ENCODE measurements at regions not wholly inside any gene's neighbourhood (a gene's known extent, or its start where the extent isn't known, plus 50 kb on each side); places are given as distances from the start of the nearest gene placed in this dataset.
"Not testable (repeated sequence)": the region's sequence is repeated elsewhere in the genome, so short reads cannot be mapped to it uniquely, and the experiment has no call there.

DNA sequence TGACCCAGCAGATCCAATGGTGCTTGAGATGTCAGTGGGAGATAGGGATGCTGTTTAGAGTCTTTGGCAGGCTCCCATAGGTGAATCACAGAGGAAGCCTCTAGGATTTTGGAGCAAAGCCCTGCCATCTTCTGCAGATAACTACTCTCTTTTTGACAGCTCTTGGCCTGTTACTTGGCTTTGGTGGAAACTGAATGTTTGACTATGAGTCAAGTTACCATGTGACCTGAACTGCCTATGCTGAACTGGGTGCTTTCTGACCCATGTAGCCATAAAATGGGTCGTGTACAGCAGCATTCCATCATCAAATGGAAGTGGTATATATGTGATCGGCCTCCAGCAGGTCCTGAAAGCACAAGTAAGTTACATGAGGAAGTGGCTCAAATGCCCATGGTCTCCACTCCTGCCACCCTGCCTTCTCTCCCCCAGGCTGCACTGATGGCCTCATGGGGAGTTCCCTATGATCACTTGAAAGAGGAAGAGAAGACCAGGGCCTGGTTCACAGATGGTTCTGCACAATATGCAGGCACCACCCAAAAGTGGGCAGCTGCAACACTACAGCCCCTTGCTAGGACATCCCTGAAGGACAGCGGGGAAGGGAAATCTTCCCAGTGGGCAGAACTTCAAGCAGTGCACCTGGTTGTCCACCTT is 105.6 kb upstream of the ZC3H12A start:
- DNase-seq (ENCODE audit: low spot score): not testable (repeated sequence)

DNA sequence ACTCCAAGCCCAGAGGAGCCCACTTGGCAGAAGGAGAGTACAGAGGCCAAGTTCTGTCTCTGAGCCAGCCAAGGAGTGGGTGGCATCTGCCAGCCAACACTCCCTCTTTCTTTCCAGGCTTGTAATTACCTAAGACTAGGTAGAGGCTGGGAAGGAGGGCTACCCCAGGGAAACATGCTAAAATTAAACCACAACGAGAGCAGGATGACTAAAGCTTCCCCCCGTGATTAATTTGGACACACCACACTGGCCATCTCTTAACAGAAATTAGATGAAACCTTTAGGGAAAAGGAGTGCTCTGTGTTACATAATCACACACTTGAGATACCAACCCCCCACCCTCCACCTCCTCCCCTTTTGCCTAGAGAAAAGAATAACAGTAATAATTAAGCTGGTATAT is 102.1 kb upstream of the ZC3H12A start:
- DNase-seq (ENCODE audit: low spot score) (no peak), ATAC-seq (no peak)

More for the DNA sequence above, 105.6 kb upstream of the ZC3H12A start:
- not testable (repeated sequence) for ATAC-seq

DNA sequence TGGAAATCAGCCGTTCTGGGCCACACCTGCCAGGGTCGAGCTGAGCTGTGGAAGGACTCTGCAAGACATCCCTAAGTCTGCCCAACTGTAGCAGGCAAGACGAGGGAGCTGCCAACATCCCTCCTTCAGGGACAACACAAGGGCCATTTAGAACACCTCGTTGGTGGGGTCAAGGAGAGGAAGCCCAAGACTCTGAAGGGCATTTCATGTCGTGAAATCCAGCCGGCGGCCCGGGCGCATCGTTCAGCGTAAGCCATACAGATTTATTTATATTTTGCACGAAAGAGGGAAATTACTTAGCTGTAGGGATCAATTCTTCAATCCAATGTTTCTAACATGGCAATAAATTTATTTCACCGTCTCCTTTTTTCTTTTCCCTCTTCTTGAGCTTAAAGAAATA is 101.7 kb upstream of the ZC3H12A start:
- DNase-seq (ENCODE audit: low spot score) (no peak), ATAC-seq (no peak)

DNA sequence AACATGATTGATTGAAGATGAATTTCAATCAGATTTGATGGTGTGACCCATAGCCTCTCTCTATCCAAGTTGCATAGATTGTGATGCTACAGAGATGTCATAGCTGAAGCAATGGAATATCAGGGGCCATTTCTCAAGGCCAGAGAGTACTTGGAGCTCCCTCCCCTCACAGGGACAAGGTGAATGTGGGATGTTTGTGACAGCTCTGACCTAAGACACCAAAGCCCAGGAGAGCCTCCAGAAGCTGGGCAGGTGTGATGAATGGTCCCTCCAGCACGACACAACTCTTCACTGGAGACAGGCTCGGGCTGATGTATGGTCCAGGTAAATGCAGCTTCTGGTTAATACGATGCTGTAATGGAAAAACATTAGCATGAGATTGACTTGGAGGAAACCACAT is 101.0 kb upstream of the ZC3H12A start:
- no peak for DNase-seq (ENCODE audit: low spot score)
- no peak for ATAC-seq

DNA sequence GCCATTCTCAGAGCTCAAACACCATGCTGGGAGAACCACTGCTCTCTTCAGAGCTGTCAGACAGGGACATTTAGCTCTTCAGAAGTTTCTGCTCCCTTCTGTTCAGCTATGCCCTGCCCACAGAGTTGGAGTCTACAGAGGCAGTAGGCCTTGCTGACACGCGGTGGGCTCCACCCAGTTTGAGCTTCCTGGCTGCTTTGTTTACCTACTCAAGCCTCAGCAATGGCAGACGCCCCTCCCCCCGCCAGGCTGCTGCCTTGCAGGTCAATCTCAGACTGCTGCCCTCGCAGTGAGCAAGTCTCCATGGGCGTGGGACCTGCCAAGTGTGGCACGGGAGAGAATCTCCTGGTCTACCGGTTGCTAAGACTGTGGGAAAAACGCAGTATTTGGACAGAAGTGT is 93.8 kb upstream of the ZC3H12A start:
- DNase-seq (ENCODE audit: low spot score); ATAC-seq: not testable (repeated sequence)

DNA sequence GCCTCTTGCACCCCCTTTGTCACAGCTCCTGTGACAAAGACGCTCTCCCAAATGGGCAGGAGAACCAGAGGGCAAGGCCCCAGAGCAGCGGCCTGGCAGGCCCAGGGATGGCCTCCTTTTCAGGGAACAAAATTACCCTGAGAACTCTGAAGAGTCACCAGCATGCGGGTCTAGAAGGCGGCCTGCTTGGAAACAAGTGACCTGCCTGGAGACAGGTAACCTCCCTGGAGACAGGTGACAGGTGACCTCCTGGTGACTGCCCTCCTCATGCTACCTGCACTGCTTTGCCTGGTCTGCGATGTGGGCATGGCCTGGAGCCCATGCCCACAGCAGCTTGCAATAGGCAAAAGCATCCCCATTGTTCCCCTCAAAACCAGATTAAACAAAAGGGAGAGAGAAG is 86.5 kb upstream of the ZC3H12A start:
- no peak for DNase-seq (ENCODE audit: low spot score)
- no peak for ATAC-seq

DNA sequence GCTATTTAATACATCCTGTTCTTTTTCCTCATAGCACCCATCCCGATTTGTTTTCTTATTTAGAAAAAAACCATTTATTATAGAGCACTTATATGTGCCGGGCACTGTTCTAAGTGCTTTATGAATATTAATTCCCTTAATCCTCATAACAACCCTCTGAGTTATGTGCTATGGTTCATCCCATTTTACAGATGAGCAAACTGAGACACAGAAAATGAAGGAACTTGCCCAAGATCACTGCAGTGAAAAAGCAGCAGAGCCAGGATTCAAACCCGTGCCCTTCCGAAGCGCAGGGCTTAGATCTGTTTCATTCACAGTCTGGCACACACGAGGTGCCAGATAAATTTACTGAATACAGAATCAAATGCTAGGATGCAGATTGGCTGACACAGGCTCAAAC is 85.1 kb upstream of the ZC3H12A start:
- DNase-seq (ENCODE audit: low spot score) (no peak), ATAC-seq (no peak)

DNA sequence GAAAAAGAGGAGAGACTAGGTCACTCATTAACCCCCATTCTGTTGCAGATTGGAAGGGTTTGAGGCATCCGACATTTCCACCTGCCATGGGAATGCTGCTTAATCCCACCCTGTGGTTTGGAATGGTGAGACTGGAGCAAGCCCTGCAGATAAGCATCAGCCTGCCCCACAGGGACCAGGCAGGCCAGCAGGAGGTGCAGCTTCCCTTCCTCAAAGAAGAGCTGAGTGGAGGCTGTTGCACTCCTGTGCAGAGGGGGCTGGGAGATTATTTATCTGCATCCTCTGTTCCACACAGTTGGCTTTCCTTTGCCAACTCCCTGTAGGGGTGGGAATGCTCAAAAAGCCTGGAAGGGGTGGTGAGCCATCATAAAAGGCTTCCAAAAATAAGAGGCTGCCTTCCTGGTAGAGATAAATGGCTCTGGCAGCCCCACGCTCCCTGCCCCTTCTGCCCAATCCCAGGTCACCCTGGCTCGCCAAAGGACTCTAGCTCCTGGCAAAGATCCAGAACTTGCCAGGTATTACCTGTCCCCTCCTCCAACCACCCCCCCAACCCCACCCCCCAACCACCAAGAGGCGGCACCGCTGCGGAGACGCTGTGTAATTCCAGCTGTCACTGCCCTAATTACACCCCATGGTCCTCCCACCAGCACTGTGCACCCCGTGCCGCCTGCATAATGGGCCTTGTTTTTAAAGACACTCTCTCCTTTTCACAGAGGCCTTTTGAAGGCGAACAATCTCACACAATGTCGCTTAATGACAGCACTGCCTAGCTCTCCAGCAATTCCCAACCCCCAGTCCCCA is 83.0 kb upstream of the ZC3H12A start:
- DNase-seq (ENCODE audit: low spot score): no peak
- ATAC-seq: no peak

DNA sequence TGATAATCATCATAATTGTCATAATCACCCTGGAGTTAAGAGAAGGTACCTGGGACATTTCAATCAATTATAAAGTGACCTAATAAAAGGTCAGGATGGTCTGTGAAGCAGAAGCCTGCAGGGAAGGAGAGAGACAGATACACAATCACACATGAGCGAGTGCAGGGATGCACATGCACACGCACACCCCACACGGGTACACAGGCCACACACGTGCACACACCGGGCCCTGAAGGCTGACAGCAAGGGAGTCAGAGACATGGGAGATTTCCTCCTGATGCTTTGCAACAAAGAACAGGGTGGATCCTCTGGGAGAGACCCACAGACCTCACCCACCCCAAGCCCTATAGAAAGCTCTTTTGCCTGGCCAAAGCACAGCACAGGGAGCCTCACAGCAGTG is 82.3 kb upstream of the ZC3H12A start:
- DNase-seq (ENCODE audit: low spot score): no peak
- ATAC-seq: no peak

DNA sequence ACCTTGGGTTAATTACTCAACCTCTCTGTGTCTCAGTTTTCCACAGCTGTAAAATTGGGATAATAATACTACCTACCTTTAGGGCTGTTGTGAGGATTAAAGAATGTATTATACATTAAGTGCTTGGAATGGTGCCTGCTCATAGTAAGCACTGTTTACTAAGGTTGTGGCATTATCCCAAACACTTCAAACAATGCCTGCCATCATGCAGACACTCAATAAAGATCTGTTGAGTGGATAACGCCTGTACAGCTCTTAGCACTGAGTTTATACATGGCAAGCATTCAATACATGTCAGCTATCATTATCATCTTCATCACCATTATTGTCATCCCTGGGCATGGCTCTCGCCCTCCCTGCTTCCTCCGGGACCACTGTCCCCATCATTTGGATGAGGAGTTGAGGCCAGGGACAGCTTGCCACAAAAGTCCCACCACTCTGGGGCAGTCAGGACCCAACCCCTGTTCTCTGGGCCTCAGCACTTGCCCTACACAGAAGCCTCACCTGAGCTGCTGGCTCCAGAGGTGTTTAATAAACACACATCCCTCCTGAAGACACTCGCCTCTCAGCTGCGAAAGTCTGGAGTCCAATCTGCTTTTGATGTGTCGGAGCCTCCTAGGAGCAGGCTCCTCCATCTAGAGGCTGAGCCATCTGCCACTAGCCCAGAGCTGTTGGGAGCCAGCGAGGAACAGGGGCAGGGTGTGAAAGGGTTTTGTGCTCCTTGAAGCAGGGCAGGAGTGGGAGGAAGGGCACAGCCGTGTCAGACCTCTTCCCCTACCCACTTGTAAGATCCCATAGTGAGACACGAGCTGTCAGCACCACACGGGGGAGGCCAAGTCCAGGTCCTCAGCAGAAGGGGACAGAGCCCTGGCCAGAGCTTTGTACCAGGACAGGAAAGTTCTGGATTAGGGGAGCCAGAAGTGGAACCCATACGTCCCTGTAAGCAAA is 80.9 kb upstream of the ZC3H12A start:
- DNase-seq (ENCODE audit: low spot score) (no peak), ATAC-seq (no peak)

DNA sequence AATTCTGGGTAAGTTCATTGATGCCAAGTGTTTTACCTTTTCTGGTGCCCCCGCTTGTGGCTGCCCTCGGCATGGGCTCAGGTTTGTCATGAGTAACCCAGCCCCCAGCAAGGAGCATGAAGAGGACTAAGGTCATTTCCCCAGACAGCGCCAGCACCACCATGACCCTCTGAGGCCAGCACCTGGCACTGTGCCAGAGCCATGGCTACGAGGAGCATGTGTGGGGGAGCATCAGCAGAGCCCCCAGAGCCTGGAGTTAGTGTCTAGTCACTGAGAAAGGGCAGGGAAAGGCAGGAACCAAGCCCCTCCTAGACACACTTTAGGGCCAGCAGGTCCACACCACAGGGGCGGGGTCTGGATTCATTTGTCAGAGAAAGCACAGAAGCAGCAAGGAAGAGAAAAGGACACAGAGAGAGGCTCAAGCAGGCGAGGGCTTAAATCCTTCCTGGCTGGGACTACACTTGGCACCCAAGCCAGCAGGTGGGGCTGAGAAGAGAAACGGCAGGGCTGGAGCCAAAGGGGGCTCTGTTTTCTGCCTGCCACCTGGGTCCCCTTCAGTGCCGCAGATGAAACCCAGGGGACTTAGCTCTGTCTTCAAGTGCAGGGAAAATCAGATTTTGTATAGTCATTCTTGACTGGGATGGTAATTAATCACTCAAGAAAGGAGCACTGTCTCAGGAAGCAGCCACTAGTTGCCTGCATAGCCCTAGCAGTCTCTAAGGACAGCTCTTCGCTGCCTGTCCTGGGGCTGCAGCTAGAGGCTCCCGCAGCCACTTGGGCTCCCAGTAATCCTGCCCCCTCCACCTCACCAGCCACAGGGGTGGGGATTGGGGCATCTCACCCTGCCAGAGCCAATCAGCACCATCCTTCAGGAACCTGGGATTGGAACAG is 79.6 kb upstream of the ZC3H12A start:
- ATAC-seq: no peak
- no peak for DNase-seq (ENCODE audit: low spot score)

DNA sequence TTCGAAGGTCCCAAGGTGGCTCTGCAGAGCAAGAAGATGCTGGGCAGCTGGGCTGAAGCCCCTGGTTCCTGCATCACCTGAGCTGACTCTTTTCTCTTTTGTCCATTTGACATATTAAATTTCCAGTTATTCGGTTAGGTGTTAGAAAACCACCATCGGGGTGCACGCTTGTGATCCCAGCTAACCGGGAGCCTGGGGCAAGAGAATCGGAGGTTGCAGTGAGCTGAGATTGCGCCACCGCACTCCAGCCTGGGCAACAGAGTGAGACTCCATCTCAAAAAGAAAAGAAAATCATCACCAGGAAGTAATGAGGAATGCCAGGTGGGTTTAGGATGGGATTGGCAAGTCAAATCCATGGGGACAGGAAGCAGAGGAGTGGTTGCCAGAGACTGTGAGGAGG is 76.3 kb upstream of the ZC3H12A start:
- DNase-seq (ENCODE audit: low spot score): no peak
- no peak for ATAC-seq

DNA sequence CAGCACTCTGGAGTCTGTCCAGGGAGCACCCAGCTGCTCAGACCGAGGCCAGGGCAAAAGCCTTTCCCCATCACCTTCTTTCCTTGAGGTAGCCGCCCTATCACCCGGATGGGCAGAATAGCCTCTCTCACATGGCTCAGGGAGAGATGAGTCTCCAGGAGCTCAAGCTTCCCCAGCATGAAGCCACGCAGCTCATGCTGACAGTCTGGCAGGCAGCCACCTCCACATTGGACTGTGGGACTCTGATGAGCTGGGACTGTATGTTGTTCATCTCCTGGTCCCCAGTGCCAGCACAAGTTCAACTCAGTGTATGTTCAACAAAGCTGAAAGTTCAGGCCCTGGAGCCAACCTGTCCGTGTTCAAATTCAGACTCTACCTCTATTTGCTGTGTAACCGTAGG is 75.2 kb upstream of the ZC3H12A start:
- DNase-seq (ENCODE audit: low spot score) (peak; percentile 58), ATAC-seq (peak; percentile 86)

DNA sequence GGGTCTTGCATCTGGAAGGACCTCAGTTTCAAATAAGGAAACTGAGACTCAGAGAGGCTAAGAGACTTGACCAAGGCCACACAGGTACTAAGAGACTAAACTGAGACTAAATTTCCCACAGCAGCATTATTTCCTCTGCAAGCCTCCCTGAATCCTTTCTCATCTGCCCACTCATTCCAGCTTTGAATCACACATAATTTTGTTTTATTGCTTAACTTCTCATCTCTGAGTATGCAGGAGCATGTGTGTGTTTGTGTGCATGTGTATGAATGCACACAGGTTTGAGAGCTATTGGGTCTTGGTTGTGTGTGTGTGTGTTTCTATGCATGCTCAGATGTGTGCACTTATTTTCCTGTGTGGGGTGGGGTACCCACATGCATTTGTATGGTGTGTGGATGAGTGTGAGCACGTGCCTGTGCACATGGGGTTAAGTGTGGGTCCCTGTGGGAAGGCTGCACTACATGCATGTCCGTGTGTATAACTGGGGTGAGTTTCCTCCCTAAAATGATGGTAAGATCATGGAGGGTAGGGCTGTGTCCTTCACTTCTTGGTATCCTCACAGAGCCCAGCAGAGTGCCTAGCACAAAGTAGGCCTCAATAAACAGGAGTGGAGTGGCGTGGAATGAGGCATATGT is 74.4 kb upstream of the ZC3H12A start:
- DNase-seq (ENCODE audit: low spot score) (no peak), ATAC-seq (no peak)

DNA sequence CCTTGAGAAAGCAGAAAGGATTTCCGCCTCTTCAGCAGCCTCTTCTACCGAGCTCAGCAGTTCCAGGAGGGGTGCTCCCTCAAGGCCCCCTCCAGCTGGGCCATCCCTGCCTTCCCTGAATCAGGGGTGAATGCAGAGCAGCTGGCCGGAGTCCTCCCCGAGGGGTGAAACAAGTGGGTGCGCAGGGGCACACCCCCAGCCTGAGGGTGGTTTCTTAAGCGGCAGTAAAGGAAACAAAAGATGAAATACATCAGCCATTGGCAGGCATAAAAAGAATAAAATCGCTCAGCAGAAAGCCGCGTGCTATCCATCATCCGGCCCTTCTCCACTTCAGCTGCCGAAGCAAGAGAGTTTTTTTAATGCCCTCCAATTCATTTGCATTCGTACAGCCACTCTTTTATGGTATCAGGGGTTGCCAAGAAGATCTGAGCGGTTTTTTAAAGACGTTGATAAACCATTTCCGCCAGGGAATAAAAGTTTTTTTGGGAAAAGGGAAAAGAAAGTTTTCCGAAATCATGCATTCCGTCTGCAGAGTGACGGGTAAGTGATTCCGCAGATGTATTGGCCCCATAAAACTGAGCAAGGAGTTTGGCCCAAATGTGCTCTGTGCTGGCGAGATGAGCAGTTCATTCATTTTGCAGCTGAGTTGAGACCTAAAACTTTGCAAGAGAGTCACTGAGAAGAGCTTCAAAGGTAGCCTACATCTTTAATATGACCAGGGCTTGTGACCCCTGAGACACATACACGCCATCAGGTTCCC is 73.7 kb upstream of the ZC3H12A start:
- no peak for ATAC-seq
- no peak for DNase-seq (ENCODE audit: low spot score)

DNA sequence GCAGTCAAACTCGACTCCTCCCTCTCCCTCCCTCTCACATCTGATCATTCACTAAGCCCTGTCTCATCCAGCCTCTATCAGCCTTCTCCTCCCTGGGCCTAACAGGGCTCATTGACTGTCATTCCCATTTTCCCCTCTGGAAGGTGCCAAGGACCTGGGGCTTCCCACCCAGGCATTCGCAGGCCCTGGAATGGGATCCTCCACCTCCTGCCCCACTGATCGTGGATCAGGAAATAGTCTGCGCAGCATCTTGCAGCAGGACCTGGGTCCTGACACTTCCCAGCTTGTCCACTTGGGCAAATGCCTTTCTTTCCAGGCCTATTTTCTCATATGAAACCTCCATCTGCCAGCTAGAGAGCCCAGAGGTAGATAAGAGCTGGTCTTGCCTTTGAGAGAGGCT is 71.2 kb upstream of the ZC3H12A start:
- ATAC-seq (no peak), DNase-seq (ENCODE audit: low spot score) (no peak)

DNA sequence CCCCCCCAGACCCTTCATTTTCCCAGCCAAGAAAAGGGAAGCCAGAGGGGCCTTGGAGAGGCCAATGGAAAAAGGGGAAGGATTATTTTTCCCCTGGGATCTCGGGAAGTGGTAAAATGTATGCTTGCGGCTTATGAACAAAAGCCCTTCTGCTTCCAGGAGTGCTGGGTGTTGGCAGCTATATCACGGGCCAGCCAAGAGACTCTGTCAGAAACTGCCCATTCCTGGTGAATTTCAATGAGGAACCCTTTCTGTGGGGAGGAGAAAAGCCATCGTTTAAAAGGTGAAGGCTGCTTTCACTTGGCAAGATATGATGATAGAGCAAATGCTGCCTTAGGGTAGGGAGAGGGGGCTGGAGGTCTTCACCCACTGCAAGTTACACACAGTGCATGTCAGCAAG is 69.7 kb upstream of the ZC3H12A start:
- DNase-seq (ENCODE audit: low spot score) (no peak), ATAC-seq (no peak)

DNA sequence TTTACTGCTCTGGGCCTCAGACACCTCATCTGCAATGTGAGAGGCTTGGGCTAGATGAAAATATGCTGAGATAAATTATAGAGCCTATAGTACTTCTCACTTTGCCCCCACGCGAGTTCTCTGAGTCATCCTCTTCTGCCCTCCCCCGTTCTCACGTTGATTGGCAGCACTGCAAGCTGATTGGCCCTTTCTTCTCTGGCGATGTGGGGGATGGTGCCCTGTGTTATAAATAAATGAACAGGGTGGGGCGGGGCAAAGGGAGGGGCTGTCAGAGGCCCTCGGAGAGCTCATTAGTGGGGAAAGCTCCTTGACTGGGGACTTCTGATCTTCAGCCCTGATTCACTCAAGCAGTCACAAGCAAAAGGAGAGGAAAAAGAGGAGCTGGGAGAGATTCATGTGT is 64.3 kb upstream of the ZC3H12A start:
- no peak for DNase-seq (ENCODE audit: low spot score)
- no peak for ATAC-seq

DNA sequence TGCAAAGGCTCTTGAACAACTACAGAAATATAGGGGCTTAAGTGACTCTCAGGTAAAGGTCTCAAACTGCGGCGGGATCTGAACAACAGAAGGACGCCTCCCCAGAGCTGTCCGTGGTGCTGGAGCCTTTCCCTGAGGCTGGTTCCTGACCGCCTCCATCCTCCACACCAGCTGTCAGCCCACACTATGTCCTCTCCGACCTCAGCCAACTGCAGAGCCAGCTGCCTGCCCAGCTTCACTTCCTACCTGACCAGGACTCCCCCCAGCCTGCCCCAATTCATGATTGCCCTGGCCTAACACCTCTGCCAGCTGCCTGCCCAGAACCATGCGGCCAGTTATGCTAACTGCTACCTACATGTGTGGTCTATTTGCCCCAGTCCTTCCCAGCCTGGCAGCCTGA is 63.6 kb upstream of the ZC3H12A start:
- DNase-seq (ENCODE audit: low spot score): no peak
- ATAC-seq: peak; percentile 44
